Stimulated activated effector memory CD8-positive, alpha-beta T cell treated with anti-CD3 and anti-CD28 coated beads, Interleukin-12 subunit alpha, Interleukin-12 subunit beta, amount 100 ng/mL, for 72 hours (primary cell): ENCODE measurements at regions not wholly inside any gene's neighbourhood (a gene's known extent, or its start where the extent isn't known, plus 50 kb on each side); places are given as distances from the start of the nearest gene placed in this dataset.

Experiments
- ATAC-seq: fragments of 150-1000 bp; cut with Tn5 transposase; 2 replicates; pipeline ENCODE4 v1.10.0; 2021
- DNase-seq, 2 donors: peaks; one replicate each; pipeline ENCODE4 v3.0.0; 2021 to 2022; ENCODE audit warnings: low spot score in 2 of 2
- H3K27ac Mint-ChIP-seq: one replicate; pipeline ENCODE4 v1.8.0; 2022; ENCODE audit warnings: mild to moderate bottlenecking, mixed read lengths
- H3K36me3 Mint-ChIP-seq: one replicate; pipeline ENCODE4 v1.8.0; 2022; ENCODE audit warnings: mild to moderate bottlenecking, mixed read lengths
- H3K4me1 Mint-ChIP-seq: one replicate; pipeline ENCODE4 v1.8.0; 2022; ENCODE audit warnings: mixed read lengths
- H3K4me3 Mint-ChIP-seq: one replicate; pipeline ENCODE4 v1.8.0; 2022; ENCODE audit warnings: mild to moderate bottlenecking, mixed read lengths
- H3K9me3 Mint-ChIP-seq: one replicate; pipeline ENCODE4 v1.8.0; 2022; ENCODE audit warnings: mixed read lengths

GRCh38 chr13:82636119-82636518, 1246.2 kb downstream of the SLITRK1 start:
- Mint-ChIP-seq H3K27ac (no peak overlapping the region), H3K4me3 (no peak overlapping the region), H3K36me3 (no peaks in the 10 kb centered on the region), H3K4me1 (no peaks in the 10 kb centered on the region), H3K9me3 (peaks cover 5% of the 10 kb centered on the region)
- DNase-seq (no peak), ATAC-seq (no peak)

- Mint-ChIP-seq H3K36me3 (no peaks in the 10 kb centered on the region), H3K4me1 (no peaks in the 10 kb centered on the region), H3K9me3 (peaks cover 5% of the 10 kb centered on the region), H3K27ac (no peak overlapping the region), H3K4me3 (no peak overlapping the region)
- no peak for DNase-seq
- ATAC-seq, result no peak
Observed at GRCh38 chr13:82634946-82635345, 1247.3 kb downstream of the SLITRK1 start.

- ATAC-seq, result no peak
- H3K9me3 Mint-ChIP-seq, result no peaks in the 10 kb centered on the region
- DNase-seq, result no peak
- no peaks in the 10 kb centered on the region for H3K36me3 Mint-ChIP-seq
- no peak overlapping the region for H3K4me3 Mint-ChIP-seq
- H3K4me1 Mint-ChIP-seq, result no peaks in the 10 kb centered on the region
- no peak overlapping the region for H3K27ac Mint-ChIP-seq
Observed at GRCh38 chr13:82627183-82627582, 1255.1 kb downstream of the SLITRK1 start.

GRCh38 chr13:82625717-82626116, 1256.6 kb downstream of the SLITRK1 start:
- H3K4me3 Mint-ChIP-seq, result no peak overlapping the region
- H3K9me3 Mint-ChIP-seq, result peaks cover 3% of the 10 kb centered on the region
- ATAC-seq, result no peak

GRCh38 chr13:82615043-82615442, 1267.2 kb downstream of the SLITRK1 start:
- H3K27ac Mint-ChIP-seq, result no peak overlapping the region
- H3K36me3 Mint-ChIP-seq, result no peaks in the 10 kb centered on the region
- no peak overlapping the region for H3K4me3 Mint-ChIP-seq
- DNase-seq (no peak), ATAC-seq (no peak)
- no peaks in the 10 kb centered on the region for H3K4me1 Mint-ChIP-seq
- peaks cover 6% of the 10 kb centered on the region for H3K9me3 Mint-ChIP-seq

More at GRCh38 chr13:82625717-82626116, 1256.6 kb downstream of the SLITRK1 start:
- H3K36me3 Mint-ChIP-seq, result no peaks in the 10 kb centered on the region
- DNase-seq, result no peak
- no peak overlapping the region for H3K27ac Mint-ChIP-seq
- H3K4me1 Mint-ChIP-seq, result no peaks in the 10 kb centered on the region

GRCh38 chr13:82614086-82614485, 1268.2 kb downstream of the SLITRK1 start:
- no peaks in the 10 kb centered on the region for H3K36me3 Mint-ChIP-seq
- H3K27ac Mint-ChIP-seq, result no peak overlapping the region
- H3K4me3 Mint-ChIP-seq, result no peak overlapping the region
- DNase-seq (no peak), ATAC-seq (no peak)
- no peaks in the 10 kb centered on the region for H3K4me1 Mint-ChIP-seq
- H3K9me3 Mint-ChIP-seq, result peaks cover 6% of the 10 kb centered on the region

- H3K4me3 Mint-ChIP-seq, result no peak overlapping the region
- peaks cover 20% of the 10 kb centered on the region for H3K9me3 Mint-ChIP-seq
- DNase-seq (no peak), ATAC-seq (no peak)
- H3K36me3 Mint-ChIP-seq, result no peaks in the 10 kb centered on the region
- H3K4me1 Mint-ChIP-seq, result no peaks in the 10 kb centered on the region
- no peak overlapping the region for H3K27ac Mint-ChIP-seq
Observed at GRCh38 chr13:82606008-82606407, 1276.3 kb downstream of the SLITRK1 start.

- Mint-ChIP-seq H3K4me1 (no peaks in the 10 kb centered on the region), H3K36me3 (no peaks in the 10 kb centered on the region), H3K9me3 (peaks cover 12% of the 10 kb centered on the region), H3K4me3 (no peak overlapping the region), H3K27ac (no peak overlapping the region)
- ATAC-seq (no peak), DNase-seq (no peak)
Observed at GRCh38 chr13:82597747-82598146, 1284.5 kb downstream of the SLITRK1 start.

GRCh38 chr13:82593239-82593638, 1289.0 kb downstream of the SLITRK1 start:
- no peak overlapping the region for H3K27ac Mint-ChIP-seq
- H3K4me3 Mint-ChIP-seq, result no peak overlapping the region
- no peak for DNase-seq
- H3K4me1 Mint-ChIP-seq, result no peaks in the 10 kb centered on the region
- no peaks in the 10 kb centered on the region for H3K36me3 Mint-ChIP-seq
- no peak for ATAC-seq
- H3K9me3 Mint-ChIP-seq, result peaks cover 20% of the 10 kb centered on the region

GRCh38 chr13:82571653-82572052, 1310.6 kb downstream of the SLITRK1 start:
- Mint-ChIP-seq H3K4me3 (no peak overlapping the region), H3K27ac (no peak overlapping the region), H3K9me3 (peaks cover 4% of the 10 kb centered on the region), H3K4me1 (no peaks in the 10 kb centered on the region), H3K36me3 (no peaks in the 10 kb centered on the region)
- no peak for ATAC-seq
- no peak for DNase-seq

GRCh38 chr13:82569581-82569980, 1312.7 kb downstream of the SLITRK1 start:
- Mint-ChIP-seq H3K27ac (no peak overlapping the region), H3K4me3 (no peak overlapping the region), H3K36me3 (no peaks in the 10 kb centered on the region), H3K4me1 (no peaks in the 10 kb centered on the region), H3K9me3 (peaks cover 8% of the 10 kb centered on the region)
- no peak for ATAC-seq
- no peak for DNase-seq

- no peak overlapping the region for H3K27ac Mint-ChIP-seq
- H3K4me3 Mint-ChIP-seq, result no peak overlapping the region
- H3K9me3 Mint-ChIP-seq, result peaks cover 8% of the 10 kb centered on the region
- H3K4me1 Mint-ChIP-seq, result no peaks in the 10 kb centered on the region
- no peaks in the 10 kb centered on the region for H3K36me3 Mint-ChIP-seq
- no peak for DNase-seq
- ATAC-seq, result no peak
Observed at GRCh38 chr13:82566864-82567263, 1315.4 kb downstream of the SLITRK1 start.

GRCh38 chr13:82565201-82565600, 1317.1 kb downstream of the SLITRK1 start:
- H3K36me3 Mint-ChIP-seq, result no peaks in the 10 kb centered on the region
- DNase-seq (no peak), ATAC-seq (no peak)
- peaks cover 8% of the 10 kb centered on the region for H3K9me3 Mint-ChIP-seq
- no peaks in the 10 kb centered on the region for H3K4me1 Mint-ChIP-seq
- H3K27ac Mint-ChIP-seq, result no peak overlapping the region
- no peak overlapping the region for H3K4me3 Mint-ChIP-seq

- H3K27ac Mint-ChIP-seq, result no peak overlapping the region
- no peak overlapping the region for H3K4me3 Mint-ChIP-seq
- H3K4me1 Mint-ChIP-seq, result no peaks in the 10 kb centered on the region
- no peaks in the 10 kb centered on the region for H3K36me3 Mint-ChIP-seq
- DNase-seq (no peak), ATAC-seq (no peak)
- peaks cover 4% of the 10 kb centered on the region for H3K9me3 Mint-ChIP-seq
Observed at GRCh38 chr13:82560889-82561288, 1321.4 kb downstream of the SLITRK1 start.

GRCh38 chr13:82522872-82523271, 1359.4 kb downstream of the SLITRK1 start:
- Mint-ChIP-seq H3K4me1 (no peaks in the 10 kb centered on the region), H3K4me3 (no peak overlapping the region), H3K27ac (no peak overlapping the region), H3K36me3 (no peaks in the 10 kb centered on the region), H3K9me3 (peaks cover 13% of the 10 kb centered on the region)
- ATAC-seq (no peak), DNase-seq (no peak)

- no peak overlapping the region for H3K27ac Mint-ChIP-seq
- H3K4me3 Mint-ChIP-seq, result no peak overlapping the region
- H3K36me3 Mint-ChIP-seq, result no peaks in the 10 kb centered on the region
- DNase-seq (no peak), ATAC-seq (no peak)
- H3K9me3 Mint-ChIP-seq, result peaks cover 8% of the 10 kb centered on the region
- no peaks in the 10 kb centered on the region for H3K4me1 Mint-ChIP-seq
Observed at GRCh38 chr13:82506805-82507414, 1375.4 kb downstream of the SLITRK1 start.

GRCh38 chr13:82501834-82502233, 1380.4 kb downstream of the SLITRK1 start:
- Mint-ChIP-seq H3K9me3 (peaks cover 3% of the 10 kb centered on the region), H3K27ac (no peak overlapping the region), H3K4me1 (no peaks in the 10 kb centered on the region), H3K36me3 (no peaks in the 10 kb centered on the region), H3K4me3 (no peak overlapping the region)
- no peak for DNase-seq
- no peak for ATAC-seq
